Spleen (tissue), 7 donors: ENCODE measurements at regions not wholly inside any gene's neighbourhood (a gene's known extent, or its start where the extent isn't known, plus 50 kb on each side); places are given as distances from the start of the nearest gene placed in this dataset.

Experiments used
- CTCF ChIP-seq, 11 experiments: fragments of 200-600 bp in 7 of 11; fragments of 450-650 bp in 4 of 11; sonication (generic) in 4 of 11; IDR thresholded peaks in 8 of 11; conservative IDR thresholded peaks in 3 of 11; 1 replicate in 7 of 11; 2 replicates in 4 of 11; pipeline versions ENCODE4 v1.4.0 to v1.8.0; 2016 to 2021; ENCODE audit warnings: antibody characterized with exemption in 11 of 11, inconsistent platforms in 4 of 11, mild to moderate bottlenecking in 1 of 11
- POLR2A ChIP-seq, 3 donors: fragments of 450-650 bp; IDR thresholded peaks; one replicate each; pipeline ENCODE4 v1.5.1; 2017; ENCODE audit warnings: antibody characterized with exemption in 3 of 3, mild to moderate bottlenecking in 1 of 3
- POLR2AphosphoS5 ChIP-seq, 3 donors: sonication (generic); formaldehyde crosslinking; IDR thresholded peaks; one replicate each; pipeline ENCODE4 v1.5.1; 2017; ENCODE audit warnings: antibody characterized with exemption in 3 of 3
- donor health status: DM: no; HTN: no; CAD: no; lungs with moderate emphysema.
- donor health status: DM: no; HTN: no; CAD: no.
- donor health status: DM: no; HTN: no; CAD: no.

GRCh38 chr3:40653001-40653400 is 128.2 kb downstream of the ZNF621 start:
- TF ChIP-seq POLR2A (IDR thresholded peaks at IDR 0.05) = no peak
- no peak for TF ChIP-seq CTCF (IDR thresholded peaks at IDR 0.05 in 8 of 11, conservative IDR thresholded peaks at IDR 0.05 in 3 of 11)
- no peak for TF ChIP-seq POLR2AphosphoS5 (IDR thresholded peaks at IDR 0.05)
